OCI-LY7 (cell line): ENCODE measurements at regions not wholly inside any gene's neighbourhood (a gene's known extent, or its start where the extent isn't known, plus 50 kb on each side); places are given as distances from the start of the nearest gene placed in this dataset.

Experiments
- EZH2phosphoT487 ChIP-seq: fragments of 200-600 bp; sonication (generic); IDR thresholded peaks from 2 replicates; pipeline ENCODE4 v1.6.1; 2018; ENCODE audit warnings: low read depth, borderline replicate concordance, mild to moderate bottlenecking, mixed run types, antibody characterized with exemption, low read length, moderate library complexity, mixed read lengths
- TF ChIP-seq, protein P1 (sequence below): fragments of 200-600 bp; sonication (generic); conservative IDR thresholded peaks from 2 replicates; pipeline ENCODE4 v1.5.1; 2014; ENCODE audit warnings: mild to moderate bottlenecking, antibody characterized with exemption, low read length, moderate library complexity, mixed read lengths

GRCh38 chr5:97832645-97833296 lies 649.7 kb upstream of the RIOK2 start:
- TF ChIP-seq, protein P1, sequence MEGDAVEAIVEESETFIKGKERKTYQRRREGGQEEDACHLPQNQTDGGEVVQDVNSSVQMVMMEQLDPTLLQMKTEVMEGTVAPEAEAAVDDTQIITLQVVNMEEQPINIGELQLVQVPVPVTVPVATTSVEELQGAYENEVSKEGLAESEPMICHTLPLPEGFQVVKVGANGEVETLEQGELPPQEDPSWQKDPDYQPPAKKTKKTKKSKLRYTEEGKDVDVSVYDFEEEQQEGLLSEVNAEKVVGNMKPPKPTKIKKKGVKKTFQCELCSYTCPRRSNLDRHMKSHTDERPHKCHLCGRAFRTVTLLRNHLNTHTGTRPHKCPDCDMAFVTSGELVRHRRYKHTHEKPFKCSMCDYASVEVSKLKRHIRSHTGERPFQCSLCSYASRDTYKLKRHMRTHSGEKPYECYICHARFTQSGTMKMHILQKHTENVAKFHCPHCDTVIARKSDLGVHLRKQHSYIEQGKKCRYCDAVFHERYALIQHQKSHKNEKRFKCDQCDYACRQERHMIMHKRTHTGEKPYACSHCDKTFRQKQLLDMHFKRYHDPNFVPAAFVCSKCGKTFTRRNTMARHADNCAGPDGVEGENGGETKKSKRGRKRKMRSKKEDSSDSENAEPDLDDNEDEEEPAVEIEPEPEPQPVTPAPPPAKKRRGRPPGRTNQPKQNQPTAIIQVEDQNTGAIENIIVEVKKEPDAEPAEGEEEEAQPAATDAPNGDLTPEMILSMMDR = no peak
- TF ChIP-seq EZH2phosphoT487 = no peak
